HEK293 (cell line): ENCODE measurements at regions not wholly inside any gene's neighbourhood (a gene's known extent, or its start where the extent isn't known, plus 50 kb on each side); places are given as distances from the start of the nearest gene placed in this dataset.

Experiments used
- ZNF138 ChIP-seq: fragments of 450-650 bp; formaldehyde crosslinking; IDR thresholded peaks from 2 replicates; pipeline ENCODE4 v1.5.1; 2016; ENCODE audit warnings: missing biosample characterization, missing genetic modification characterization, borderline replicate concordance
- ZNF274 ChIP-seq, 2 experiments: fragments of 200-500 bp in 1 of 2; fragments of 450-650 bp in 1 of 2; sonication (Bioruptor generic) in 1 of 2; formaldehyde crosslinking in 1 of 2; IDR thresholded peaks; 2 replicates each; pipeline versions ENCODE4 v1.5.1 to v1.6.1; 2014 to 2016; ENCODE audit warnings: borderline replicate concordance in 1 of 2, inconsistent platforms in 1 of 2, low read length in 1 of 2, missing biosample characterization in 1 of 2, missing genetic modification characterization in 1 of 2
- ZNF292 ChIP-seq: fragments of 450-650 bp; formaldehyde crosslinking; IDR thresholded peaks from 2 replicates; pipeline ENCODE4 v1.5.1; 2016; ENCODE audit warnings: low read depth, missing biosample characterization, missing genetic modification characterization, borderline replicate concordance
- ZNF324 ChIP-seq: fragments of 450-650 bp; formaldehyde crosslinking; IDR thresholded peaks from 2 replicates; pipeline ENCODE4 v1.5.1; 2016; ENCODE audit warnings: missing biosample characterization, missing genetic modification characterization
- ZNF555 ChIP-seq: fragments of 450-650 bp; formaldehyde crosslinking; conservative IDR thresholded peaks from 2 replicates; pipeline ENCODE4 v1.5.1; 2017; ENCODE audit warnings: missing biosample characterization, mild to moderate bottlenecking, missing genetic modification characterization, inconsistent platforms
- TF ChIP-seq, protein P1 (sequence below): fragments of 450-650 bp; formaldehyde crosslinking; IDR thresholded peaks from 2 replicates; pipeline ENCODE4 v1.5.1; 2016; ENCODE audit warnings: missing biosample characterization, missing genetic modification characterization
- TF ChIP-seq, protein P2 (sequence below): fragments of 450-650 bp; IDR thresholded peaks from 2 replicates; pipeline ENCODE4 v1.5.1; 2018; ENCODE audit warnings: missing biosample characterization, missing genetic modification characterization
- TF ChIP-seq, protein P3 (sequence below): fragments of 450-650 bp; formaldehyde crosslinking; IDR thresholded peaks from 2 replicates; pipeline ENCODE4 v1.5.1; 2016; ENCODE audit warnings: missing biosample characterization, missing genetic modification characterization

DNA sequence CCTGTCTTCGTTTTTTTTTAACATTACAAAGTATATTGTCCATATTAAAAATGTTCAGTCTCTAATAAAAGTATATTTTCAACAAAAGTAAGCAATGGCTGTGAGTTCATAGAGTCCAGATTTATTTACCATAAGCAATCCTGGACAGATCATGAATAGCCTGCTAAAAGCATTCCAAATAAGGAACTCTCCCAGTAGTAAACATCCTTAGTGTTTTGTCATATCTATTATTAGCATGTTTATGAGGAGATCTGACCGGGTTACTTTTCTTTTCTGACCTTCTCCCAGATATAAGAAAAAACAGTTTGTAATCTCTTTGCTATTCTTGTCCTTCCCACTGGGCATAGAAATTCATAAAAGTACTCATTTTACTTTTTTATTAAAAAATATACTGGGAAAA lies 403.9 kb upstream of the ANO3 start:
- TF ChIP-seq ZNF324 (tag by site-specific recombination) = no peak
- TF ChIP-seq, protein P1, sequence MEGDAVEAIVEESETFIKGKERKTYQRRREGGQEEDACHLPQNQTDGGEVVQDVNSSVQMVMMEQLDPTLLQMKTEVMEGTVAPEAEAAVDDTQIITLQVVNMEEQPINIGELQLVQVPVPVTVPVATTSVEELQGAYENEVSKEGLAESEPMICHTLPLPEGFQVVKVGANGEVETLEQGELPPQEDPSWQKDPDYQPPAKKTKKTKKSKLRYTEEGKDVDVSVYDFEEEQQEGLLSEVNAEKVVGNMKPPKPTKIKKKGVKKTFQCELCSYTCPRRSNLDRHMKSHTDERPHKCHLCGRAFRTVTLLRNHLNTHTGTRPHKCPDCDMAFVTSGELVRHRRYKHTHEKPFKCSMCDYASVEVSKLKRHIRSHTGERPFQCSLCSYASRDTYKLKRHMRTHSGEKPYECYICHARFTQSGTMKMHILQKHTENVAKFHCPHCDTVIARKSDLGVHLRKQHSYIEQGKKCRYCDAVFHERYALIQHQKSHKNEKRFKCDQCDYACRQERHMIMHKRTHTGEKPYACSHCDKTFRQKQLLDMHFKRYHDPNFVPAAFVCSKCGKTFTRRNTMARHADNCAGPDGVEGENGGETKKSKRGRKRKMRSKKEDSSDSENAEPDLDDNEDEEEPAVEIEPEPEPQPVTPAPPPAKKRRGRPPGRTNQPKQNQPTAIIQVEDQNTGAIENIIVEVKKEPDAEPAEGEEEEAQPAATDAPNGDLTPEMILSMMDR (tag by site-specific recombination) = no peak
- TF ChIP-seq ZNF292 (tag by site-specific recombination) = no peak
- TF ChIP-seq ZNF138 = no peak
- TF ChIP-seq ZNF555 (tag by site-specific recombination) = no peak
- TF ChIP-seq, protein P2, sequence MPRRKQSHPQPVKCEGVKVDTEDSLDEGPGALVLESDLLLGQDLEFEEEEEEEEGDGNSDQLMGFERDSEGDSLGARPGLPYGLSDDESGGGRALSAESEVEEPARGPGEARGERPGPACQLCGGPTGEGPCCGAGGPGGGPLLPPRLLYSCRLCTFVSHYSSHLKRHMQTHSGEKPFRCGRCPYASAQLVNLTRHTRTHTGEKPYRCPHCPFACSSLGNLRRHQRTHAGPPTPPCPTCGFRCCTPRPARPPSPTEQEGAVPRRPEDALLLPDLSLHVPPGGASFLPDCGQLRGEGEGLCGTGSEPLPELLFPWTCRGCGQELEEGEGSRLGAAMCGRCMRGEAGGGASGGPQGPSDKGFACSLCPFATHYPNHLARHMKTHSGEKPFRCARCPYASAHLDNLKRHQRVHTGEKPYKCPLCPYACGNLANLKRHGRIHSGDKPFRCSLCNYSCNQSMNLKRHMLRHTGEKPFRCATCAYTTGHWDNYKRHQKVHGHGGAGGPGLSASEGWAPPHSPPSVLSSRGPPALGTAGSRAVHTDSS = no peak
- TF ChIP-seq, protein P3, sequence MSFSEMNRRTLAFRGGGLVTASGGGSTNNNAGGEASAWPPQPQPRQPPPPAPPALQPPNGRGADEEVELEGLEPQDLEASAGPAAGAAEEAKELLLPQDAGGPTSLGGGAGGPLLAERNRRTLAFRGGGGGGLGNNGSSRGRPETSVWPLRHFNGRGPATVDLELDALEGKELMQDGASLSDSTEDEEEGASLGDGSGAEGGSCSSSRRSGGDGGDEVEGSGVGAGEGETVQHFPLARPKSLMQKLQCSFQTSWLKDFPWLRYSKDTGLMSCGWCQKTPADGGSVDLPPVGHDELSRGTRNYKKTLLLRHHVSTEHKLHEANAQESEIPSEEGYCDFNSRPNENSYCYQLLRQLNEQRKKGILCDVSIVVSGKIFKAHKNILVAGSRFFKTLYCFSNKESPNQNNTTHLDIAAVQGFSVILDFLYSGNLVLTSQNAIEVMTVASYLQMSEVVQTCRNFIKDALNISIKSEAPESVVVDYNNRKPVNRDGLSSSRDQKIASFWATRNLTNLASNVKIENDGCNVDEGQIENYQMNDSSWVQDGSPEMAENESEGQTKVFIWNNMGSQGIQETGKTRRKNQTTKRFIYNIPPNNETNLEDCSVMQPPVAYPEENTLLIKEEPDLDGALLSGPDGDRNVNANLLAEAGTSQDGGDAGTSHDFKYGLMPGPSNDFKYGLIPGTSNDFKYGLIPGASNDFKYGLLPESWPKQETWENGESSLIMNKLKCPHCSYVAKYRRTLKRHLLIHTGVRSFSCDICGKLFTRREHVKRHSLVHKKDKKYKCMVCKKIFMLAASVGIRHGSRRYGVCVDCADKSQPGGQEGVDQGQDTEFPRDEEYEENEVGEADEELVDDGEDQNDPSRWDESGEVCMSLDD = no peak
- TF ChIP-seq ZNF274 (IDR thresholded peaks at IDR 0.05; ENCODE audit: low read length) = no peak
- no peak for TF ChIP-seq ZNF274 (tag by site-specific recombination; IDR thresholded peaks at IDR 0.05; ENCODE audit: borderline replicate concordance)
